DOHH2 (cell line): ENCODE measurements at regions not wholly inside any gene's neighbourhood (a gene's known extent, or its start where the extent isn't known, plus 50 kb on each side); places are given as distances from the start of the nearest gene placed in this dataset.

Source experiments
- EZH2phosphoT487 ChIP-seq: fragments of 200-600 bp; sonication (generic); IDR thresholded peaks from 2 replicates; pipeline ENCODE4 v1.6.1; 2017; ENCODE audit warnings: borderline replicate concordance, mild to moderate bottlenecking, antibody characterized with exemption, low read length, moderate library complexity, mixed read lengths
- TF ChIP-seq, protein P1 (sequence below): fragments of 200-600 bp; sonication (generic); IDR thresholded peaks from one replicate; pipeline ENCODE4 v1.5.1; 2014; ENCODE audit warnings: antibody characterized with exemption, mild to moderate bottlenecking, low read depth, low read length; ENCODE audit not compliant: poor library complexity, severe bottlenecking

DNA sequence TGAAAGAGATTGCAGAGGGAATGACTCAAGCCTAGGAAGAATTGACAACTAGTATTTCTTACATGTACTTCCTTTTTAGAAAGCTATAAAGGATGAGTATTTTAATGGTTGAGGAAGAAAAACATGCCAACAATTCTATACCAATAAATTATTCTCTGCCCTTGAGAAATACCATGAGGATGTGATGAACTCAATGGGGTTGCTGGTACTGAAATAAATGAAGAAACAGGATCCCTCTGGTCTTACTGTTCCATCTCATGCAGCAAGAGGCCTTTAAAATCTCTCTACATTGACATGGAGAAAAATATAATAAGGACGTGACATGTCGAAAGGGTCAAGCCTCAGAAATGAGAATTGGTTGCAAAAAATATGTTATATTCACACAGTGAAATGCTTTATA is 477.3 kb downstream of the GABRG2 start:
- TF ChIP-seq, protein P1, sequence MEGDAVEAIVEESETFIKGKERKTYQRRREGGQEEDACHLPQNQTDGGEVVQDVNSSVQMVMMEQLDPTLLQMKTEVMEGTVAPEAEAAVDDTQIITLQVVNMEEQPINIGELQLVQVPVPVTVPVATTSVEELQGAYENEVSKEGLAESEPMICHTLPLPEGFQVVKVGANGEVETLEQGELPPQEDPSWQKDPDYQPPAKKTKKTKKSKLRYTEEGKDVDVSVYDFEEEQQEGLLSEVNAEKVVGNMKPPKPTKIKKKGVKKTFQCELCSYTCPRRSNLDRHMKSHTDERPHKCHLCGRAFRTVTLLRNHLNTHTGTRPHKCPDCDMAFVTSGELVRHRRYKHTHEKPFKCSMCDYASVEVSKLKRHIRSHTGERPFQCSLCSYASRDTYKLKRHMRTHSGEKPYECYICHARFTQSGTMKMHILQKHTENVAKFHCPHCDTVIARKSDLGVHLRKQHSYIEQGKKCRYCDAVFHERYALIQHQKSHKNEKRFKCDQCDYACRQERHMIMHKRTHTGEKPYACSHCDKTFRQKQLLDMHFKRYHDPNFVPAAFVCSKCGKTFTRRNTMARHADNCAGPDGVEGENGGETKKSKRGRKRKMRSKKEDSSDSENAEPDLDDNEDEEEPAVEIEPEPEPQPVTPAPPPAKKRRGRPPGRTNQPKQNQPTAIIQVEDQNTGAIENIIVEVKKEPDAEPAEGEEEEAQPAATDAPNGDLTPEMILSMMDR, result no peak
- TF ChIP-seq EZH2phosphoT487, result no peak
